ENCODE measurements at regions not wholly inside any gene's neighbourhood (a gene's known extent, or its start where the extent isn't known, plus 50 kb on each side); places are given as distances from the start of the nearest gene placed in this dataset.

- dilution Hi-C loops (cut with MboI; ENCODE audit: extremely low pct_ligation_motif_present, low sequenced_read_pairs), result no loop called here
- Histone ChIP-seq H4K20me1 (ENCODE audit: control insufficient read depth, extremely low read depth, insufficient read depth, low read length) (no peaks in the 10 kb centered on the region), H3K9ac (ENCODE audit: control insufficient read depth, extremely low read depth, insufficient read depth, low read length) (no peak overlapping the region), H3K79me2 (ENCODE audit: control insufficient read depth, insufficient read depth, low read length) (no peaks in the 10 kb centered on the region), H3K4me2 (ENCODE audit: control insufficient read depth, extremely low read depth, insufficient read depth, low read depth, low read length) (no peak overlapping the region), H3K9me3 (ENCODE audit: control insufficient read depth, low read depth, low read length) (no peaks in the 10 kb centered on the region), H3K9me1 (ENCODE audit: control insufficient read depth, extremely low read depth, insufficient read depth, low read length) (no peaks in the 10 kb centered on the region), H2AFZ (ENCODE audit: control insufficient read depth, low read length) (no peak overlapping the region), H3K27me3 (ENCODE audit: control insufficient read depth, extremely low read depth, insufficient read depth, low read length) (no peaks in the 10 kb centered on the region), H3K4me1 (ENCODE audit: control insufficient read depth, extremely low read depth, insufficient read depth, low read length) (no peaks in the 10 kb centered on the region), H3K27ac (ENCODE audit: control insufficient read depth, insufficient read depth, low read length) (no peak overlapping the region), H3K4me3 (ENCODE audit: control insufficient read depth in 2 of 3, extremely low read depth in 1 of 3, insufficient read depth in 2 of 3, low read depth in 1 of 3, low read length in 3 of 3) (no peak overlapping the region), H3K36me3 (ENCODE audit: control insufficient read depth in 2 of 2, extremely low read depth in 1 of 2, insufficient read depth in 2 of 2, low read length in 2 of 2) (no peaks in the 10 kb centered on the region)
- FAIRE-seq, result no peak
- no peak for DNase-seq (ENCODE audit: low read depth, low spot score)
- TF ChIP-seq, protein P1, sequence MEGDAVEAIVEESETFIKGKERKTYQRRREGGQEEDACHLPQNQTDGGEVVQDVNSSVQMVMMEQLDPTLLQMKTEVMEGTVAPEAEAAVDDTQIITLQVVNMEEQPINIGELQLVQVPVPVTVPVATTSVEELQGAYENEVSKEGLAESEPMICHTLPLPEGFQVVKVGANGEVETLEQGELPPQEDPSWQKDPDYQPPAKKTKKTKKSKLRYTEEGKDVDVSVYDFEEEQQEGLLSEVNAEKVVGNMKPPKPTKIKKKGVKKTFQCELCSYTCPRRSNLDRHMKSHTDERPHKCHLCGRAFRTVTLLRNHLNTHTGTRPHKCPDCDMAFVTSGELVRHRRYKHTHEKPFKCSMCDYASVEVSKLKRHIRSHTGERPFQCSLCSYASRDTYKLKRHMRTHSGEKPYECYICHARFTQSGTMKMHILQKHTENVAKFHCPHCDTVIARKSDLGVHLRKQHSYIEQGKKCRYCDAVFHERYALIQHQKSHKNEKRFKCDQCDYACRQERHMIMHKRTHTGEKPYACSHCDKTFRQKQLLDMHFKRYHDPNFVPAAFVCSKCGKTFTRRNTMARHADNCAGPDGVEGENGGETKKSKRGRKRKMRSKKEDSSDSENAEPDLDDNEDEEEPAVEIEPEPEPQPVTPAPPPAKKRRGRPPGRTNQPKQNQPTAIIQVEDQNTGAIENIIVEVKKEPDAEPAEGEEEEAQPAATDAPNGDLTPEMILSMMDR (optimal IDR thresholded peaks at IDR 0.05 in 1 of 3, IDR thresholded peaks at IDR 0.05 in 1 of 3, conservative IDR thresholded peaks at IDR 0.05 in 1 of 3; ENCODE audit: extremely low read depth in 1 of 3, insufficient read depth in 2 of 3, low read length in 3 of 3), result no peak
- TF ChIP-seq EZH2 (IDR thresholded peaks at IDR 0.05; ENCODE audit: low read length), result no peak
Observed at GRCh38 chr1:74835051-74835450, 102.1 kb downstream of the TYW3 start.

- no peaks in the 10 kb centered on the region for H3K9me1 ChIP-seq (ENCODE audit: control insufficient read depth, extremely low read depth, insufficient read depth, low read length)
- H3K27ac ChIP-seq (ENCODE audit: control insufficient read depth, insufficient read depth, low read length), result no peak overlapping the region
- no peak overlapping the region for H2AFZ ChIP-seq (ENCODE audit: control insufficient read depth, low read length)
- H3K4me2 ChIP-seq (ENCODE audit: control insufficient read depth, extremely low read depth, insufficient read depth, low read depth, low read length), result no peak overlapping the region
- dilution Hi-C loops (cut with MboI; ENCODE audit: extremely low pct_ligation_motif_present, low sequenced_read_pairs), result no loop called here
- DNase-seq (ENCODE audit: low read depth, low spot score) (no peak), FAIRE-seq (no peak)
- no peaks in the 10 kb centered on the region for H3K27me3 ChIP-seq (ENCODE audit: control insufficient read depth, extremely low read depth, insufficient read depth, low read length)
- H3K9ac ChIP-seq (ENCODE audit: control insufficient read depth, extremely low read depth, insufficient read depth, low read length), result no peak overlapping the region
- no peaks in the 10 kb centered on the region for H3K36me3 ChIP-seq (ENCODE audit: control insufficient read depth in 2 of 2, extremely low read depth in 1 of 2, insufficient read depth in 2 of 2, low read length in 2 of 2)
- H3K9me3 ChIP-seq (ENCODE audit: control insufficient read depth, low read depth, low read length), result no peaks in the 10 kb centered on the region
- no peaks in the 10 kb centered on the region for H4K20me1 ChIP-seq (ENCODE audit: control insufficient read depth, extremely low read depth, insufficient read depth, low read length)
- no peaks in the 10 kb centered on the region for H3K4me1 ChIP-seq (ENCODE audit: control insufficient read depth, extremely low read depth, insufficient read depth, low read length)
- no peak overlapping the region for H3K4me3 ChIP-seq (ENCODE audit: control insufficient read depth in 2 of 3, extremely low read depth in 1 of 3, insufficient read depth in 2 of 3, low read depth in 1 of 3, low read length in 3 of 3)
- H3K79me2 ChIP-seq (ENCODE audit: control insufficient read depth, insufficient read depth, low read length), result no peaks in the 10 kb centered on the region
- no peak for TF ChIP-seq EZH2 (IDR thresholded peaks at IDR 0.05; ENCODE audit: low read length)
- TF ChIP-seq, protein P1 (optimal IDR thresholded peaks at IDR 0.05 in 1 of 3, IDR thresholded peaks at IDR 0.05 in 1 of 3, conservative IDR thresholded peaks at IDR 0.05 in 1 of 3; ENCODE audit: extremely low read depth in 1 of 3, insufficient read depth in 2 of 3, low read length in 3 of 3), result no peak
Observed at GRCh38 chr1:74842726-74843125, 109.8 kb downstream of the TYW3 start.
